T follicular helper cell (primary cell): ENCODE measurements at regions not wholly inside any gene's neighbourhood (a gene's known extent, or its start where the extent isn't known, plus 50 kb on each side); places are given as distances from the start of the nearest gene placed in this dataset.

Experiments
- DNase-seq: peaks from one replicate; pipeline ENCODE4 v3.0.0-alpha.2; 2020; ENCODE audit warnings: low read depth

GRCh38 chr2:217409949-217410680 lies 550.3 kb upstream of the TNP1 start:
- DNase-seq = no peak

GRCh38 chr2:217407362-217407761 lies 547.5 kb upstream of the TNP1 start:
- no peak for DNase-seq

- DNase-seq = no peak
Measured at GRCh38 chr2:217404236-217404760, 544.4 kb upstream of the TNP1 start.

GRCh38 chr2:217402761-217403383 lies 543.0 kb upstream of the TNP1 start:
- no peak for DNase-seq

- DNase-seq = no peak
Measured at GRCh38 chr2:217402144-217402543, 542.3 kb upstream of the TNP1 start.

- no peak for DNase-seq
Measured at GRCh38 chr2:217399291-217399690, 539.4 kb upstream of the TNP1 start.

DNA sequence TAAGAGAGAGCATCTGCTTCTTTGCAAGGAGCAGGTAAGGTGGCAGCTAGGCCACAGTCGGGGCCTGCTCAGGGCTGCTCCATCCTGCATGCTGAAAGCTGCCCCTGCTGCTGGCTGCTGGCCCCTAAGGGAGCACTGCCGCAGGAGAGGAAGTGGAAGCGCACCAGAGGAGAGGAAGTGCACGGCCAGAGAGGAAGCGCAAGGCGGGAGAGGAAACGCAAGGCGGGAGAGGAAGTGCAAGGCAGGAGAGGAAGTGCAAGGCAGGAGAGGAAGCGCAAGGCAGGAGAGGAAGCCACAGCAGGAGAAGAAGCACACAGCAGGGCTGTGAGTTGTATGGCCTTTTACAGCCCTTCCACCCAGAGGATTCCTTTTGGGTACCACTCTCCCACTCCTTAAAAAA lies 539.0 kb upstream of the TNP1 start:
- DNase-seq = no peak

DNA sequence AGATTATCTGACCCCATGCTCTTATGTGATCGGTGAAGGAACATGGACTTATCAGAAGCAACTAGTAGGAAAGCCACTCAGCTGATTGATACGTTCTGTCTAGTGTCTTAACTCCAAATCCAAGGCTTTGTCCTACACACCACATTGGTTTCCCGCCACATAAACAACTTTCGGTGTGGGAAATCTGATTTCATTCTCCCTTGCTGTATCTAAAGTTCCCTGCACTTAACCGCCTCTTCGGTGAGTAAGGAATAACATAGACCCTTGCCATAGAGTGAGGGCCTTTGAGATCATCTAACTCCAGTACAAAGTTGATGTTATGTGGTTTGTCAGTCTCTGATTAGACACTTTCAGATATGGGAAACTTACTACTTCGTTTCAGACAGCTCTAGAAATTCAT lies 538.2 kb upstream of the TNP1 start:
- DNase-seq = no peak

DNA sequence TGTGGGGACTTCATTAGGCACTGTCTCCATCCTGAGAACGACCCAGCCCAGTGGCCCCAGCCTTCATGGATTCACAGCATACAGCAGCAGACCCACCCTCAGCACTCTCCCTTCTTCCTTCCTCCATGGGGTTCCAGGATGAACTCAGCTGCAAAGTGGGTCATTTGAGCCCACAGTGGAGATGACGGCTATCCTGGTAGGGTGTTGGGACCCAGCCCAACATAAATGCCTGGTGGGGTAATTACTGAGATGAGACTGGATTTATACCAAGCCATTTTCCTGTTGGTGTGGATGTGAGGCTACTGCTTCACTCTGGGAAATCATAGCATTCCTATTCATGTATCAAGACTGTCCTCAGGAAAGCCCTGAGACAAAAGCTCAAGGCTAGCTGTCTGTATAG lies 536.7 kb upstream of the TNP1 start:
- DNase-seq = no peak

GRCh38 chr2:217396165-217396564 lies 536.3 kb upstream of the TNP1 start:
- no peak for DNase-seq

DNA sequence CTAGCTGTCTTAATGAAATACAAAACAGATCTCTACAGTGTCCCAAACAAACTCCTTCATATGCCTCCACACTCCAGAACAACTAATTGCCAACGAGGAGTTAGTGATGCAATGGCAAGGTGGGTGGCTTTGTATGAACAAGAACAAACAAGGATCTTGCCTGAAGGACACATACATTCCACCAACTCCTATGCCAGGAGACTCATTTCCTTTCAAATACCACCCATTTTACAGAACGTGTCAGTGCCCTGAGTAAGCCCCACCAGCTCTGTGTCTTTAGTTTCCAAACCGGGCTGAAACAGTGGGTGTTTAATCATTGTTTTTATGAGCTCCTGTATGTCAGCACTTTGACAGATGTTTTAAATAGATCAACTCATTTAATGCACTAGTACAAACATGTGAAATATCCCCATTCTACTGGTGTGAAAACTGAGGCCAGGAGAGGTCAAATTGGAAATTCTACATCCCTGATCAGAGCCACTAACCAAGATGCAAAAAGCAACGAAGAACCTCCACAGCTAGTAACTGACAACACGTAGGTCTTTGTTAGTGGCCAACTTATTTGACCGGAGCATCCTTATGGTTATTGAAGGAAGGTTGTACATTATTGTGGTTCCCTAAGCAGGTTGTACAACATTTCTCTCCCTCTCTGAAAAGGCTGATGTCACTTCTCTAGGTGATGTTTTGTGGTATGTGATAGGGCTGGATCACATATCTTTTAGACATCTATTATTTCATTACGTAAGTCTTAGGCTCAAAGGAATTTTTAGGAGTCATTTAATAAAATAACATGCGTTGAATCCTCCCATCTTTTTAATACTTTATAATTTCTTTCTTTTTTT lies 534.9 kb upstream of the TNP1 start:
- DNase-seq = no peak

GRCh38 chr2:217393585-217394032 lies 533.7 kb upstream of the TNP1 start:
- no peak for DNase-seq

DNA sequence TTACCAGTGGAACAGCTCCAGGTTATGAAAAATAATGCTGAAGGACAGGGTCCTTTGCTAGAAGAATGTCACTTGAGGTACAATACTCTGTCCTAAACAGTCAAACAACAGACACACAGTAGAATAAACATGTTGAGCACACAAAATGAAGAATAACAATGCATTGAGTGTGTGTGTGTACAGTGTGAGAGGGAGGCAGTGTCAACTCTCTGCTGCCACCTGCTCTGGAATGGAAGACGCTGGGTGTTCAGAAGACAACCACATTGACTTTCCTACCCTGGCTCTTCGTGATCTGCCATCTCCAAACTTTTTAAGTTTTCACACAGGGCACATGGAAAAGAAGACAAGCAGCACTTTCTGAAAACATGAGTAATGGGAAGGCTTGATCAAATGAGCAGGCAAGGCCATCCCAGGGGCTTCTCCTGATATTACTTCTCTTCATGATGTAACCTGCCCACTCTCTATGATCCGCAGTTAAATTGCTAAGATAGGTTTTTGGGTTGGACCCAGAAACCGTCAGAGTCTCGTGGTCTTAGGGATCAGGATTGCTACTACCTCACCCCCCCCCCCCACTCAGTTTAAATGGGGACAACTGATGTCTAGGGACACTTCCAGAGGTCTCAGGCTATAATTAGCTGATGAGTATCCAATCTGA lies 533.2 kb upstream of the TNP1 start:
- no peak for DNase-seq

GRCh38 chr2:217387776-217388387 lies 528.0 kb upstream of the TNP1 start:
- no peak for DNase-seq

- no peak for DNase-seq
Measured at GRCh38 chr2:217386041-217386440, 526.2 kb upstream of the TNP1 start.

- DNase-seq = no peak
Measured at GRCh38 chr2:217383620-217384019, 523.8 kb upstream of the TNP1 start.

GRCh38 chr2:217382794-217383193 lies 522.9 kb upstream of the TNP1 start:
- DNase-seq = no peak

DNA sequence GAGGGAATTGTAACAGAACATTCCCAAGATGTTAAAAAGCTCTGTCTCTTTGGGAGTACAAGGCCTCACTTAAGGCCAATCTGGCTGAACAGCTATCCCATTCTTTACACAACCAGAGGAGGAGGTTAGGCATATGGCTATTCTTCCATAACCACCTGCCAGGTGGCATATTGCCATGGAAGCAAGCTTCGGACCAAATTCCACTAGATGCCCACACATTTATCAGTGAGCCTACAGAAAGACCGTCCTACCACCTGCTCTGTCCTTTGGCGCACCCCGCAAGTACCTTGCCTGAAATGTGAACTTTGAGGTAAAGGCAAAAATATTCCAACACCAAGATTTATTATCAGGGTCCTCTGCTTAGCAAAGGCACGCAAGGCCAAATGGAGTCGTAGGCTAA lies 519.9 kb upstream of the TNP1 start:
- DNase-seq = no peak

GRCh38 chr2:217372794-217373193 lies 512.9 kb upstream of the TNP1 start:
- no peak for DNase-seq

DNA sequence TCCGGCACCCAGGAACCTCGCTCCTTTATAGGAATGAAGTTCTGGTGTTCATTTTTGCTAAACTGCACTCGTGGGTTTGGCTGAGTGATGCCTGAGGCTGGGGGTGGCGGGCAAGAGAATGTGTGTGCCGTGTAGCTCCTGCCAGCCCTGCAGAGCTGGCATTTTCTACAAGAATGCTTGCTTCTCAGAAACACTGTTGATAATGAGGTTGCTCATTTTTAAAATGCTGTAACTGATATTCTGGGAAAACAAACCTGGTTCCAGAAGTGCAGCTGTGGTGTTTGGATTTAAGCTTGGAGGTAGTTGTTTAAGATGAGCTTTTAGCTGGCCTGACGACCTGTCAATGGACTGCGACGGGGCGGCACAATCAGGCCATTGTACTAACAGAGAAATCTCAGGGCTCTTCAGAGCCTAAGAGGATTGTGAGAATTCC lies 511.9 kb upstream of the TNP1 start:
- DNase-seq = no peak

DNA sequence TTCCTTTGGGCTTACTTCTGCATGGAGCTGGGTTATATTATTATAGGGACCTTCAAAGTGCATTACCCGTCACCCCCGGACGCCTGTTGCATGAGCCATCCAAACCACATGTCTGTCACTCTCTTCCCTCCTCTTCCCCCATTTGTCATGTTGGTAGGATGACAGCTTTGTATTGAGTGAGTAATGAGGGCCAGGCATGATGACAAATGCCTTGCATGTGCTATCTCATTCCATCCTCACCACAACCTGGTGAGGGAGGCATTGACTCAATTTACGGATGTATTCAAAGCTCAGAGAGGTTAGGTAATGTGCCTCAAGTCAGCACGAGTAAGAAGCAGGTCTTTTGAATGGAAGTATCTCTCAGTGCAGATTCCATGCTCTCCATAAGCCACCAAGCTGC lies 510.5 kb upstream of the TNP1 start:
- DNase-seq = no peak

- no peak for DNase-seq
Measured at GRCh38 chr2:217367464-217367863, 507.6 kb upstream of the TNP1 start.
